ENCODE measurements at regions not wholly inside any gene's neighbourhood (a gene's known extent, or its start where the extent isn't known, plus 50 kb on each side); places are given as distances from the start of the nearest gene placed in this dataset.

GRCh38 chr16:64167936-64168335, 953.9 kb downstream of the CDH11 start:
- TF ChIP-seq POLR2AphosphoS5 (IDR thresholded peaks at IDR 0.05; ENCODE audit: borderline replicate concordance, low read depth, low read length) (no peak), EZH2 (IDR thresholded peaks at IDR 0.05) (no peak)

All from SK-N-MC (cell line).